T-helper 2 cell treated with Interferon-gamma antibody and Interleukin-4, amounts not matched to agents 5 μg/mL and 100 μg/mL, for 36 hours (primary cell): ENCODE measurements at regions not wholly inside any gene's neighbourhood (a gene's known extent, or its start where the extent isn't known, plus 50 kb on each side); places are given as distances from the start of the nearest gene placed in this dataset.

Source experiments
- DNase-seq: peaks from one replicate; pipeline ENCODE4 v3.0.0; 2021; ENCODE audit warnings: low spot score
- H3K27ac Mint-ChIP-seq: one replicate; pipeline ENCODE4 v1.8.0; 2021; ENCODE audit warnings: mild to moderate bottlenecking, mixed read lengths
- H3K27me3 Mint-ChIP-seq: one replicate; pipeline ENCODE4 v1.8.0; 2021; ENCODE audit warnings: low read depth, mixed read lengths
- H3K36me3 Mint-ChIP-seq: one replicate; pipeline ENCODE4 v1.8.0; 2021; ENCODE audit warnings: low read depth, mixed read lengths
- H3K4me1 Mint-ChIP-seq: one replicate; pipeline ENCODE4 v1.8.0; 2021; ENCODE audit warnings: low read depth, mixed read lengths
- H3K4me3 Mint-ChIP-seq: one replicate; pipeline ENCODE4 v1.8.0; 2022; ENCODE audit warnings: mild to moderate bottlenecking, moderate library complexity, mixed read lengths
- H3K9me3 Mint-ChIP-seq: one replicate; pipeline ENCODE4 v1.8.0; 2021; ENCODE audit warnings: mixed read lengths

- no peaks in the 10 kb centered on the region for H3K9me3 Mint-ChIP-seq
- no peak overlapping the region for H3K4me3 Mint-ChIP-seq
- DNase-seq = no peak
- H3K27me3 Mint-ChIP-seq = peaks cover 5% of the 10 kb centered on the region
- H3K4me1 Mint-ChIP-seq = no peaks in the 10 kb centered on the region
- no peak overlapping the region for H3K27ac Mint-ChIP-seq
- H3K36me3 Mint-ChIP-seq = no peaks in the 10 kb centered on the region
Observed at GRCh38 chr7:25279705-25280104, 51.4 kb upstream of the NPVF start.

DNA sequence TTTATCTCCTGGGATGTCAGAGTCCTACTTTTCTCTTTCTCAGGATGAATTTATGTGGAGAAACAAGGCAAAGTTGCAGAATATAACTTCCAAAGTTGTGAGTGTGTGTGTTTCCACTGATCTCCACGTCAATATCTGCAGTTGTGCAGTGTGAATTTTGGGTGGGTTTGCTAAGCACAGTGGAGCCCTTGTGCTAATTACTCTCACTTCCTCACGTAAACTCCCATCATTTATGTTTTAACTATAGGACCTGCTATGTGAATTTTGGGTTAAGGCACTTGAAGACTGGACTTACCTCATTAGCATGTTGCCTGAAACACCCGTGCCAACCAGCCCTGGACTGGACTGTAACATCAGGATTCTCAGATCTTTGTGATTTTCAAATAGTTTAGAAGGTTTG is 51.9 kb upstream of the NPVF start:
- peaks cover 6% of the 10 kb centered on the region for H3K27me3 Mint-ChIP-seq
- no peak overlapping the region for H3K27ac Mint-ChIP-seq
- no peaks in the 10 kb centered on the region for H3K9me3 Mint-ChIP-seq
- no peaks in the 10 kb centered on the region for H3K4me1 Mint-ChIP-seq
- no peaks in the 10 kb centered on the region for H3K36me3 Mint-ChIP-seq
- DNase-seq = no peak
- H3K4me3 Mint-ChIP-seq = no peak overlapping the region

GRCh38 chr7:25282194-25282593 is 53.9 kb upstream of the NPVF start:
- Mint-ChIP-seq H3K4me3 (no peak overlapping the region), H3K36me3 (no peaks in the 10 kb centered on the region), H3K27me3 (peaks cover 8% of the 10 kb centered on the region), H3K27ac (no peak overlapping the region), H3K4me1 (no peaks in the 10 kb centered on the region), H3K9me3 (no peaks in the 10 kb centered on the region)
- DNase-seq = no peak

DNA sequence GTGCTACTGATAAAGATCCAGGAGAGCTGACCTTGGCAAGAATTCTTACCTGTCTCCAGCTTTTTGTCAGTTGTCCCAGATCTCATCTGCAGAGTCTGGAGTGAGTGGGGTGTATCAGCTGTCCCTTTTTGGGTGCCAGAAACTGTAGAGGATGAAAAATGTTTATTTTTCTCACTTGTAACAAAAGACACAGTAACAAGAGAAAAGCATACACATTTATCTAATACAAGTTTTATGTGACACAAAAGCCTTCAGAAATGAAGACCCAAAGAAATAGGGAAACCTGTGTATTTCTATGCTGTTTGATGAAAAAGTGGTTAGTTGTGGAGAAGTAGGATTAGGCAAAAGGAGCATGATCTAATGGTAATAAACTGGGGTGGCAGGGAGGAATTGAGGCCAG is 58.5 kb upstream of the NPVF start:
- no peaks in the 10 kb centered on the region for H3K4me1 Mint-ChIP-seq
- no peak overlapping the region for H3K27ac Mint-ChIP-seq
- DNase-seq = no peak
- no peak overlapping the region for H3K4me3 Mint-ChIP-seq
- peaks cover 8% of the 10 kb centered on the region for H3K27me3 Mint-ChIP-seq
- no peaks in the 10 kb centered on the region for H3K36me3 Mint-ChIP-seq
- no peaks in the 10 kb centered on the region for H3K9me3 Mint-ChIP-seq

DNA sequence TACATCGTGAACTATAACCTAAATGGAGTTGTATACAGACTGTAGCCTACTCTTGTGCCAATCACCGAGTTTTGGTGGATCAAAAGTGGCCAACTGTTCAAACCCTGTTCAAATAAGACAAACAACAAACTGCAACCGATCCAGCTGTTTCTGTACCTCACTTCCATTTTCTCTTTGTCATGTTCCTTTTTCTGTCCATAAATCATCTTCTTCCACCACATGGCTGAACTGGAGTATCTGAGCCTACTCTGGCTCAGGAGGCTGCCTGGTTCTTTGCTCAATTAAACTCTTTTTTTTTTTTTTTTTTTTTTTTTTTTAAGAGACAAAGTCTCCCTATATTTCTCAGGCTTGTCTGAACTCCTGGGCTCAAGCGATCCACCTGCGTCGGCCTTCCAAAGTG is 59.0 kb upstream of the NPVF start:
- no peak overlapping the region for H3K4me3 Mint-ChIP-seq
- H3K4me1 Mint-ChIP-seq = no peaks in the 10 kb centered on the region
- no peaks in the 10 kb centered on the region for H3K36me3 Mint-ChIP-seq
- H3K27me3 Mint-ChIP-seq = peaks cover 6% of the 10 kb centered on the region
- no peak for DNase-seq
- H3K27ac Mint-ChIP-seq = no peak overlapping the region
- H3K9me3 Mint-ChIP-seq = no peaks in the 10 kb centered on the region

GRCh38 chr7:25288556-25289307 is 60.4 kb upstream of the NPVF start:
- Mint-ChIP-seq H3K4me1 (no peaks in the 10 kb centered on the region), H3K9me3 (no peaks in the 10 kb centered on the region), H3K36me3 (no peaks in the 10 kb centered on the region), H3K27me3 (peaks cover 5% of the 10 kb centered on the region), H3K27ac (no peak overlapping the region), H3K4me3 (no peak overlapping the region)
- no peak for DNase-seq

DNA sequence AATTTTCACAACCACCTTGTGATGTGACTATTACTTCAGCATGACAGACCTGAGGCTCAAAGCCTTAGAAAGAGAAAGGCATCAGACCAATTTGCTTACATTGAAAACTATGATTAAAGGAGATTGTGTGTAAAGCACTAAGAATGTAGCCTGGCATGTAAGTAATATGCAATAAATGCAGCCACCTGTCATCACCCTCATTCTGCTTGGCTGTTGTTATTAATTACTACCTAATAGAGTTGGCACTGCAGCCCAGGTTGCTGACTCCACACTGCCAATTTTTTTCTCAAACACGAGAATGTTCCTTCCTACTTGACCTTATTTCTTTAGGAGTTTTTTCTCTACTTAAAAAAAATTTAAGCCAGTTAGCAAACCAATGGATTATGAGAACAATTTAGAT is 61.2 kb upstream of the NPVF start:
- no peak overlapping the region for H3K4me3 Mint-ChIP-seq
- no peaks in the 10 kb centered on the region for H3K36me3 Mint-ChIP-seq
- H3K4me1 Mint-ChIP-seq = no peaks in the 10 kb centered on the region
- H3K27me3 Mint-ChIP-seq = peaks cover 5% of the 10 kb centered on the region
- no peaks in the 10 kb centered on the region for H3K9me3 Mint-ChIP-seq
- DNase-seq = no peak
- no peak overlapping the region for H3K27ac Mint-ChIP-seq

- H3K9me3 Mint-ChIP-seq = no peaks in the 10 kb centered on the region
Observed at GRCh38 chr7:25294624-25295023, 66.3 kb upstream of the NPVF start.

DNA sequence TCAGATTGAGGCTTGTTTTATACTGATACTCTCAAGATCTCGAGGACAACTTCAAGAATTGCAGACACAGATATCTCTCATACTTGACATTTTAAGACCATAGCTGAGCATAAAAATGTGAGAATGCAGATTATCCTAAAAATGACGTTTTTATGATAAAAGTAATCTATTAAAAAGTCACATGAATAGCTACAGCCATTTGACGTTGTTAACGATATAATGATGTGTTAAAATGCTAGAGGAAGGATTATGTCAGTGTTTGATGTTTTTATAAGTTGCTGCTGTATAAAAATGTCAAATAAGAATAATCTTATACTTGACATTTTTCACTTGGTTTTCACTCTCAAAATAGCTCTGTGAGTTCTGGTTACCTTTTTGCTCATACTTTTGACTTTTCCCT is 67.1 kb upstream of the NPVF start:
- H3K9me3 Mint-ChIP-seq = no peaks in the 10 kb centered on the region
- H3K27me3 Mint-ChIP-seq = no peaks in the 10 kb centered on the region
- no peak overlapping the region for H3K27ac Mint-ChIP-seq
- DNase-seq = no peak
- H3K4me3 Mint-ChIP-seq = no peak overlapping the region
- H3K4me1 Mint-ChIP-seq = no peaks in the 10 kb centered on the region
- H3K36me3 Mint-ChIP-seq = no peaks in the 10 kb centered on the region

More at GRCh38 chr7:25294624-25295023, 66.3 kb upstream of the NPVF start:
- no peak for DNase-seq
- Mint-ChIP-seq H3K27ac (no peak overlapping the region), H3K4me3 (no peak overlapping the region), H3K36me3 (no peaks in the 10 kb centered on the region), H3K27me3 (no peaks in the 10 kb centered on the region), H3K4me1 (no peaks in the 10 kb centered on the region)

DNA sequence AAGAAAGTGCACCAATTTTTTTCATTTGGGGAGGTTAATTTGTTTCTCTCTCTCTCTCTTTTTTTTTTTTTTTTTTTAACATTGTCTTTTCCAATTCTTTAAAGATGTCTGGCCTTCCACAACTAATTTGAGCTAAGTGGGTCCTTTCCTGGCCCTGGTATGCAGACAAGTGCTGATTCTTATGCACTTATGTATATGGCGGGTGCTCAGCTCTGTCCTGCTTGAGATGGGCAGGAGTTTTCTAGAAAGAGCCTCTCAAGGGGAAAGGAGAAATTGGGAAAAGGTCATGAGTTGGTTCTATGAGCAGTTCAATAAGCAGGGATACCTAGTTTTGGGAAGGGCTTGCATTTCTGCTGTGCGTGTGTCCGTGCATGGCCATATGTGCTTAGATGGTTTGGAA is 67.8 kb upstream of the NPVF start:
- H3K4me1 Mint-ChIP-seq = no peaks in the 10 kb centered on the region
- no peaks in the 10 kb centered on the region for H3K9me3 Mint-ChIP-seq
- H3K4me3 Mint-ChIP-seq = no peak overlapping the region
- no peak overlapping the region for H3K27ac Mint-ChIP-seq
- DNase-seq = no peak
- H3K36me3 Mint-ChIP-seq = no peaks in the 10 kb centered on the region
- H3K27me3 Mint-ChIP-seq = peaks cover 3% of the 10 kb centered on the region

GRCh38 chr7:25297278-25297677 is 69.0 kb upstream of the NPVF start:
- H3K4me3 Mint-ChIP-seq = no peak overlapping the region
- no peaks in the 10 kb centered on the region for H3K36me3 Mint-ChIP-seq
- DNase-seq = no peak
- H3K27me3 Mint-ChIP-seq = peaks cover 3% of the 10 kb centered on the region
- no peaks in the 10 kb centered on the region for H3K9me3 Mint-ChIP-seq
- no peaks in the 10 kb centered on the region for H3K4me1 Mint-ChIP-seq
- no peak overlapping the region for H3K27ac Mint-ChIP-seq

DNA sequence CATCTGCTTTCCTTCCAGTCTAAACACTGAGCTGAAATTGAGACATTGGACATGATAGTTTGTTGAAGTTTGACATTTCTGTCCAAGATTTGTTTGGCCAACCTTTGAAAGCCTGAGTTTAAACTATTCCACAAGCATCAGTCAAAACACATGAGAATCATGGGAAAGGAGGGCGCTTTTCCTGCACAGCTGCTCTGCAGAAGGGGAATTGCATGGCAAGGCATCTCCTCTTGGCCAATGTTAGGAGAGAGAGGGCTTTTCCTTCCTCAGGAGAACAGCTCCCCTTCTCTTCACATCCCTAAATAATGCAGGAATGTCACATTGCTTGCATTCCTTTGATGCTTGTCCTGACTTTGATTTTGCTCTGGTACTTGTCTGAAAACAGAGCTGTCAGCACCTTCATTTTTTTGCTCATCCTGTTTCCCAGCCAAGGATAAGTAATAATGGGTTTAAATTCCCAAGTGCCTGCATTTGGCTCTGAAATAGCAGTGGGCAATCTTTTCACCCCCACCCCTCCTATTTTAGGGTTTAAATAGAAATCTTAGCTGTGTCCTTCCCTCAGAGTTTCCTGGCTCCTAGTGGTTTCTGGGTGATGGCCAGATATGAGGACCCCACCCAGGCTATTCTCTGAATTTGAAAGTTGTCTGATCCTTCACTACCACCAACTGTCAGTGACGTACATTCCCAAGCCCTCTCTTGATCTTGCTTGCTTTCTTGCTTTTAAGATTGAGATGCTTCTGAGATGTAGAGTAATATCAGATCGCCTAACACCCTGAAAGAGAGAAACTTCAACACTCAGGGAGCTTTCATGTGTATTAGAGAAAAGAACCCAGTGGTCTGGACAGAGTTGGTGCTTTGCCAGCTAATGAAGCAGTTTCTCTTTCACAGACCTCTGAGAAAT is 75.2 kb upstream of the NPVF start:
- no peaks in the 10 kb centered on the region for H3K4me1 Mint-ChIP-seq
- H3K36me3 Mint-ChIP-seq = no peaks in the 10 kb centered on the region
- H3K27ac Mint-ChIP-seq = no peak overlapping the region
- no peaks in the 10 kb centered on the region for H3K9me3 Mint-ChIP-seq
- H3K4me3 Mint-ChIP-seq = no peak overlapping the region
- H3K27me3 Mint-ChIP-seq = peaks cover 14% of the 10 kb centered on the region
- no peak for DNase-seq

- Mint-ChIP-seq H3K27ac (no peak overlapping the region), H3K4me3 (no peak overlapping the region), H3K4me1 (no peaks in the 10 kb centered on the region), H3K9me3 (no peaks in the 10 kb centered on the region), H3K36me3 (no peaks in the 10 kb centered on the region), H3K27me3 (peaks cover 14% of the 10 kb centered on the region)
- DNase-seq = no peak
Observed at GRCh38 chr7:25304691-25305090, 76.4 kb upstream of the NPVF start.

- Mint-ChIP-seq H3K4me1 (no peaks in the 10 kb centered on the region), H3K9me3 (no peaks in the 10 kb centered on the region), H3K4me3 (no peak overlapping the region), H3K27ac (no peak overlapping the region), H3K27me3 (peaks cover 13% of the 10 kb centered on the region), H3K36me3 (no peaks in the 10 kb centered on the region)
- DNase-seq = no peak
Observed at GRCh38 chr7:25305831-25306230, 77.5 kb upstream of the NPVF start.
